Embryonic facial prominence (tissue), 1 donor: ENCODE measurements at regions not wholly inside any gene's neighbourhood (a gene's known extent, or its start where the extent isn't known, plus 50 kb on each side); places are given as distances from the start of the nearest gene placed in this dataset.

ENCODE experiments used
- DNase-seq: peaks from one replicate; pipeline ENCODE4 v3.0.0-alpha.2; 2016; ENCODE audit errors: extremely low spot score

GRCh38 chr20:11247046-11248010 is 573.5 kb upstream of the JAG1 start:
- no peak for DNase-seq

DNA sequence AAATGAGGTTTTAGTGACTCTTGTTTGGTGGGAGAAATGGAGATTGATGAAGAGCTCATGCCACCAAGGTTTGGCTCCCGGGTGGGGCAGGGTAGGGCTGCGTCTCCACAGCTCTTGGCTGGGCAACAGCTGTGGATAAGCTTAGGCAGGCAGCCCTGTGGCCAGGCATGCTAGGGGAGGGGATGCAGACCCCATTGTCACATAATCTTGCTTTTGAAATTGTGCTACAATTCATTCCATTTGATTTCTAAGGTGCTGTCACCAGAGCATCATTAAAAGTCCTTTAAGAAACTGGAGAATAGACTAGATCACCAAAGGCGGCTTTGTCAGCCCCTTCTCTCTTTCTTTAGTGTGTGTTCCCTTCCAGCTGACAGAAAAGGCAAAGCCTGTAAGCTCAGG is 574.2 kb upstream of the JAG1 start:
- no peak for DNase-seq

GRCh38 chr20:11248687-11249638 is 575.2 kb upstream of the JAG1 start:
- DNase-seq = no peak

DNA sequence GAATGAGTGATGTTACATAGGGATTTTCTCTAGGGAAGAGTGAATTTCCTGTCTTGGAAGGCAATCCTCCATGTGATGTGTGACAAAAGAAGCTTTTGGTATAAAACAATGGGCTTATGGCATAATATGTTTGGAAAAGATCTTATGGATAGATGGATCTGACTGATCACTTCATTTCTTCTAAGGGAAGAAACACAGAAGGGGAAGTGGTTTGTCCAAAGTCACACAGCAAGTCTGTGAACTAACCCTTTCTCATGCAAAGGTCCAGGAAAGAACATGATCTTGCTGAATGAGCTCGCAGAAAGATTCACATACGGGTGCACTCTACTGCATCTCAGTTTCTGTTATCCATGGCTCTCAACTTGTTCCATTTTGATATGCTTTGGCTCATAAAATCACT is 575.9 kb upstream of the JAG1 start:
- no peak for DNase-seq

DNA sequence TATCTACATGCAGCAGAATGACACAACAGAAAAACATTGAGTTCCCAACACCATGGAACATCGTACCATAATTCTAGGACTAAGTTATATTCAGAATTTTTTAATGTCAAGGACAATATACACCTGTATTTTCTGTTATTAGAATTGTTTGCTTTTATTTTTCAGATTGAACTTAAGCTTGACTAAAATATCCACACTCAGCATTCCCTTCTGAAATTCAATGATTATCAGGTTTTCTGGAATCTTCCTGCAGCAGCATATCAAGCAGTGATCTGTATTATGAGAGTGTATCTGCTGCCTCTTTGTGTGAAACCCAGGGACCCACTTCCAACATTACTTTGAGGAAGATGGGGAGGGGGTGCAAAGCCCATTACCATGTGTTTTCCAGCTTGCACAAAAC is 578.6 kb upstream of the JAG1 start:
- DNase-seq = no peak

GRCh38 chr20:11255455-11255854 is 581.7 kb upstream of the JAG1 start:
- DNase-seq = no peak

DNA sequence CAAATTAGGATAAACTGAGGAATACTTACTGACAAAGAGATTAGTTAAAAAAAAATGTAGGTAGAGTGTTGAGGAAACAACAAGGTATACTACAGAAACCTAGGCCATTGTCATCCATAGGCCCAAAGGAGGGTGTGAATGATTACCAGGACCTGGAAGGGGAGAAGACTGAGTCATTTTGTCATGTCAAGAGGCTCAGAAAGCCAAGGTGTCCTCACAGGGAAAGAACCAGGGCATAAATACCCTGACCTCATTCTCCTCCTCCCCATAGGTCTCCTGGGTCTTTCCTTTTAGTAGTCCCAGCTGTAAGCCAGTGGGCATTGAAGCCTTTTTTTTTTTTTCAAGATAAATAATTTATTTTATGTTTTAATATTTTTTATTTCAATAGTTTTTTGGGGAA is 582.1 kb upstream of the JAG1 start:
- DNase-seq = no peak

DNA sequence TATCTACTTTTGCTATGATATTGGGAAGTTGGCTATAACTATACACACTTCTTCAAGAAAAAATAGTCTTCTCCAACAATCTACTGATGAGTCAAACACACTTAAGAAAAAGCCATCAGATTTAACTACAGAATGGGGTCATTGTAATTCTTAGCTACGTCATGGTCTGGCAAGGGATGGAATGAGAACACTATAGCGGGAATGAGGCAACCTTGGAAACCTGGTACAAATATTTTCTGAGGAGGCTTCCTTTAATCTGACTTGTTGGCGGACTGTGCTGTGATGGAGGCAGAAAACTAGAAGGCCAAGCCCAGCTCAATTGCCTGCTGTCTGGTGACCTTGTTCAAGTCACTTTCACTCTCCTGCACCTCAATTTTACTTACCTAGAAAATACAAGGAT is 586.8 kb upstream of the JAG1 start:
- DNase-seq = no peak

DNA sequence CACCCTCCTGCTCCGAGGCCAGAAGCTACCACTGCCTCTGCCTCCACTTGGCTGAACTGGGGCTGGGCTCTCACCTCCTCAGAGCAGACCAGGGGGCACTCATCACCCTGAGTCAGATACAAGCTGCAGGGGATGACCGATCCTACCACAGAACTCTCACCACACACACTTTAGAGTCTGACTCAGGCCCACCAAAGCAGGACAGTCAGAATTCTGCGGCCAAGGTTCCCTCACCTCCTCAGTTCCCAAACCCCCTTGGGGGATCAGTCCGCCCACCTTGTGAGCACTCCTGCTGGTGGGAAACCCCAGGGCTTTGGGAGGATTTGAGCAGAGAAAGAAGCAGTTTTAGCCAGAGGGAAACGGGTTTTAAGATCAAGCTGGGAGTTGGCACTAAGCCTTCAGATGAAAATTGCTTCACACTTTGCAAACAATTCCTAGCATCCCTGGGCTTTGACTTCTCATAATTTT is 587.8 kb upstream of the JAG1 start:
- no peak for DNase-seq

GRCh38 chr20:11266571-11266970 is 592.8 kb upstream of the JAG1 start:
- DNase-seq = no peak

- DNase-seq = no peak
Observed at GRCh38 chr20:11267131-11267761, 593.4 kb upstream of the JAG1 start.

DNA sequence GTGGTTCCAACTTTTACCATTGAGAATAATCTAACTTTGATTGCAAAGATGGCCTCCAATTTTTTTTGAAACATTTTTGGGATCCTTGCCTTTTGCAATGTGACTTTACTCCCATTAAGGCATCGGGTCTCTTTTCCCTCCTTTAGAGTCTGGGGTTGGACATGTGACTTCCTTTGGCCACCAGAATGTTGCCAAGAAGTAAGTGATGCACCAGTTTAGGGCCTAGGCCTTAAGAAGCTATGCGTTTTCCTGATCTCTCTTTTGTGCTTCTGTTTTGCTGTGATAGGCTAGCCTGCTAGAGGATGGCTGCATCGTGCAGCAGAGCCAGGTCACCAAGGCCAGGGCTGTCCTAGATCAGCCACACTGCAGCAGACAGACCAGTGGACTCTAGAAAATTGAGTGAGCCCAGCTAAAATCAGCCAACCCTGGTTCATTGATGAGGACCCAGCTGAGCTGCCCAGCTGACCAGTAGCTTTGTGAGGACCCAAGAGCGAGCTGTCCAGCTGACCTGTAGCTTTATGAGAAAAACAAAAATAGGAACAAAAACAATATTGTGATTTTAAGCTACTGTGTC is 594.0 kb upstream of the JAG1 start:
- DNase-seq = no peak

DNA sequence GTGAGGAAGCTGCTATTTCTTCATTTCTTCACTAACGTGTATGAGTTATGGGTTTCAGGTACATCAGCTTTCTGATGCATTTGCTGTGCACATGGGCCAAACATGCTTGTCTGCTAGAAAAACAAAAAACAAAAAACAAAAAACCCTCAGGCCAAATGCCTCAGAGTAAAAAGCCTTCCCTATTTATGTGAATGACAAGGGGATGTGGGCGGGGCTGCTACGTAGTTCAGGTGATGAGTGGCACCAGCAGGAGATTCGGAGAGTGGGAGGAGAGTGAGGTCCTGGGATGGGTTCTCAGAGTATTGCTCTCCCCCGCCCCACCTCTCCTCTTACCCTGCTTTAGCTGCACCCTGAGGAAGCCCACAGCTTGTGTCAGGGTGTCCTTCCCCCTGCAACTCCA is 596.8 kb upstream of the JAG1 start:
- DNase-seq = no peak

DNA sequence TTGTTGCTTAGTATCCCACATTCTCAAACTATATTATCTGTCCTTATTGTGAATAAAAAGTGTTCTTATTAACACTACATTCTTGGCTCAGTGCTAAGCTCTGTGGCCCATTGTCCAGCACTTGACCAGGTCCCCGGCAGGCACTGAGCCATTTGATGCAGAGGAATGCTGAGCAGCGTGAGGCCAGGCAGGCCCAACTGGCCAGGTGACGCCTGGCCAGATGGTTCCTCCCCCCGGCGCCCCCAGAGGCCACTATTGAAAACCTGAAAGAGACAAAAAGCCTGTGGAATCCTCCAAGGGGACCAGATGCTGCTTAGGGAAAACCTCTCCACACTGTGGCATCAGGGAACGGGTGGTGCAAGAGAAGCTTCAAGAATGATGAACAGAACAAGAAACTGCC is 597.5 kb upstream of the JAG1 start:
- DNase-seq = no peak

DNA sequence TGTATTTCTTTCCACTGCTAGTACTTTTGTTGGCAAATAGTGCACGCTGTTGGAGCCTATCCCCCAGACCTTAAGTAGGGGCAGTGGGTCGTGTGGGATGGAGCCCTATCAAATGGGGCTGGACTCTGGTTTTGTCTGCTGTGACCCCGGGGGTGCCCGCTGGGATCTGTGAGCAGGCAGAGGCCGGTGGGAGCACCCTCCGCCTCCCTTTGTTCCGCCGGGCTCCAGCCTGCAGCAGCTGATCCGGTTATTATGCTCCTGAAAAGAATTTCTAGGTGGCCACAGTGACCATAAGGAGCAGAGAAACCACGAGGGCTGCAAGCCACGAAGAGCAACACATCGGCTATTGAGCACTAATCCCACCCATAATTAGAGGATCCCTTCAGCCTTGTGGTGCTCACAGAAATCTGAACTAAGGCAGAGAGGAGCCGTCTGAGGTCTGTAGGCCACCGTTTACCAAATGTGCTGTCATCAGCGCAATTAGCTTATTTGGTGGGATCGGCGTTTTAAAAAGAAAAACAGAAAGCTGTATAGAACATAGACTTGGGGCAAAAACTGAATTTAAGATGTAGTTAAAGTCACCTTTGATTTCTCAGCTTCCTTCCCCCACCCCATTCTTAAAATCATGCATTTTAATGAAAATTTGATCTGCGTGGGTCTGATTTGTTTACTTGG is 598.3 kb upstream of the JAG1 start:
- no peak for DNase-seq

GRCh38 chr20:11274141-11274594 is 600.4 kb upstream of the JAG1 start:
- DNase-seq = peak; percentile 64

DNA sequence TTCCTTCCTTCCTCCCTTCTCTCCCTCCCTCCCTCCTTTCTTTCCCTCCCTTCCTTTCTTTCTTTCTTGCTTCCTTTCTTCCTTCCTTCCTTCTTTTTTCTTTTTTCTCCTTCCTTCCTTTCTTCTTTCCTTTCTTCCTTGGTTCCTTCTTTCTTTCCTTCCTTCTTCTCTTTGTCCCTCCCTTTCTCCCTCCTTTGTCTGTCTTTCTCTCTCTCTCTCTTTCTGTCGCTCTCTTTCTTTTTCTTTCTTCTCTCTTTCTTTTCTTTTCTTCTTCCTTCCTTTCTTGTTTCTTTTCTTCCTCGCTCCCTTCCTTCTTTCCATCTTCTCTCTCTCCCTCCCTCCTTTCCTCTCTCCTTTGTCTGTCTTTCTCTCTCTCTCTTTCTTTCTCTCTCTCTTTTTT is 601.9 kb upstream of the JAG1 start:
- DNase-seq = no peak

DNA sequence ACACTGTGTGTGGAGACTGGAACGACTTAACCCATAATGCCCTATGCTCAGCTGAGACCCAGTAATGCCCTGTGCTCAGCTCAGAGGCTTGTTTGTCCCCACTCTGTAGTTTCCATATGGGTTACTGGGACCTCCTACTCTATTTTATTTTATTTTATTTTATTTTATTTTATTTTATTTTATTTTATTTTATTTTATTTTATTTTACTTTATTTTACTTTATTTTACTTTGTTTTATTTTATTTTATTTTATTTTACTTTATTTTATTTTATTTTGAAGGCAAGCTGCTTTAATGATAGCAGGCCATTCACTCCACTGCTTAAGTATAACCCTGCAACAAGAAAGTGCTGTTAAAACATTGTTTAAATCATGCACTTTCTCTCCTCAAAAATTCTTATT is 603.4 kb upstream of the JAG1 start:
- no peak for DNase-seq

GRCh38 chr20:11277858-11278257 is 604.1 kb upstream of the JAG1 start:
- DNase-seq = no peak

- DNase-seq = no peak
Observed at GRCh38 chr20:11278461-11278860, 604.7 kb upstream of the JAG1 start.

GRCh38 chr20:11281240-11281639 is 607.4 kb upstream of the JAG1 start:
- DNase-seq = no peak
